GM20000 (cell line): ENCODE measurements at regions not wholly inside any gene's neighbourhood (a gene's known extent, or its start where the extent isn't known, plus 50 kb on each side); places are given as distances from the start of the nearest gene placed in this dataset.

Experiments used
- DNase-seq: peaks from one replicate; pipeline ENCODE4 v3.0.0; 2012; ENCODE audit warnings: low spot score
- TF ChIP-seq, protein P1 (sequence below): IDR thresholded peaks from 2 replicates; pipeline ENCODE4 v1.5.1; 2012; ENCODE audit warnings: mild to moderate bottlenecking, control low read depth; ENCODE audit errors: extremely low read depth, missing control alignments

DNA sequence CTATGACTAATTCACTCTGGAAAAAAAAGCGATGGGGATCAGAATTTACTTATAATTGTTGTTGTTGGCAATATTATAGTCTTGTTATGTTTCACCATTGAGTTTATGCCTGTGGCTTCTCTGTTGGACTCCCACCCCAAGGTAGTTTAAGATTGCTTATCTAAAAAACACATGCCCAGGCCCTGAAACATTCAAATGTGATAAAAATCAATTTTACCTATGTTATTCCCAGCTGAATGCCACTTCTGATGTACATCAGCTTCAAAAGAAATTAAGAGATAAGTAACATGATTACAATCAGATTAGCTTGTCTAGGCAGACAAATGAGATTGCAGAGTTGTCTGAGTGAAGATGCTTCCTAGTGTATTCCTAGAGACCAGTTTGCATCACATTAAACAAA lies 484.7 kb downstream of the PCDH7 start:
- TF ChIP-seq, protein P1, sequence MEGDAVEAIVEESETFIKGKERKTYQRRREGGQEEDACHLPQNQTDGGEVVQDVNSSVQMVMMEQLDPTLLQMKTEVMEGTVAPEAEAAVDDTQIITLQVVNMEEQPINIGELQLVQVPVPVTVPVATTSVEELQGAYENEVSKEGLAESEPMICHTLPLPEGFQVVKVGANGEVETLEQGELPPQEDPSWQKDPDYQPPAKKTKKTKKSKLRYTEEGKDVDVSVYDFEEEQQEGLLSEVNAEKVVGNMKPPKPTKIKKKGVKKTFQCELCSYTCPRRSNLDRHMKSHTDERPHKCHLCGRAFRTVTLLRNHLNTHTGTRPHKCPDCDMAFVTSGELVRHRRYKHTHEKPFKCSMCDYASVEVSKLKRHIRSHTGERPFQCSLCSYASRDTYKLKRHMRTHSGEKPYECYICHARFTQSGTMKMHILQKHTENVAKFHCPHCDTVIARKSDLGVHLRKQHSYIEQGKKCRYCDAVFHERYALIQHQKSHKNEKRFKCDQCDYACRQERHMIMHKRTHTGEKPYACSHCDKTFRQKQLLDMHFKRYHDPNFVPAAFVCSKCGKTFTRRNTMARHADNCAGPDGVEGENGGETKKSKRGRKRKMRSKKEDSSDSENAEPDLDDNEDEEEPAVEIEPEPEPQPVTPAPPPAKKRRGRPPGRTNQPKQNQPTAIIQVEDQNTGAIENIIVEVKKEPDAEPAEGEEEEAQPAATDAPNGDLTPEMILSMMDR: no peak
- DNase-seq: no peak

DNA sequence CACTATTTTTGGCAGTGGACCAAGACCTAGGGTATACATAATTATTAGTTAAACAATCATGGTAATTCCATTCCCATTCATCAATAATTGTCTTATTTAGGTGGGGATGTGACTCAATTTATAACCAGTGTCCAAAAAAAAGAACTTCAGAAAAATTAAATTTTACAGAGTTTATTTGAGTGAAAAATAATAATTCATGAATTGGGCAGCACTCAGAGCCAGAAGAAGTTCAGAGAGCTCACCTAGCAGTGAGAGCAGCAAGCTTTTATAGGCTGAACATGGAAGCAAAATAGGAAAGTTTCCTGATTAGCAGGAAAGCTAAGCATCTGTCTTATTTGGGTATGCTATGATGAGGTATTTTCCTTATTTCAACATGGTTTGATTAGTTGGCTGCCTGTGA lies 500.8 kb downstream of the PCDH7 start:
- no peak for DNase-seq
- TF ChIP-seq, protein P1: no peak

DNA sequence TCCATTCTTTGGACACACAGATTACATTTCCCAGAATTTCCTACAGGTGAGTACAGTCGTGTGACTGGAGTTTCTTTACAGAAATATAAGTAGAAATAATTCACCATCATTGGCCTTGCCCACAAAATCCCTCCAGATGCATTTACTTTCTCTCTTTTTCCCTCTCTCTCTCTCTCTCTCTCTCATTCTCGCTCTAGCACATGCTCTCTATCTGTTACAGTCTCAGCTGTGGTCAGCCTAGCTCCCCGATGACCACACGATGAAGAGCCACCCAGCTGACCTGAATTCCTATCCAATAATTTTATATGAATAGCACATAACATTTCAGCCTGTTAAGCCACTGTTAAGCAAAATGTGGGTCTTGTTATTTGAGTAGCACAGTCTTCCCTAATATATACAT lies 507.9 kb downstream of the PCDH7 start:
- DNase-seq: no peak
- TF ChIP-seq, protein P1: no peak

GRCh38 chr4:31230594-31230993 lies 510.4 kb downstream of the PCDH7 start:
- DNase-seq: no peak
- TF ChIP-seq, protein P1: no peak

DNA sequence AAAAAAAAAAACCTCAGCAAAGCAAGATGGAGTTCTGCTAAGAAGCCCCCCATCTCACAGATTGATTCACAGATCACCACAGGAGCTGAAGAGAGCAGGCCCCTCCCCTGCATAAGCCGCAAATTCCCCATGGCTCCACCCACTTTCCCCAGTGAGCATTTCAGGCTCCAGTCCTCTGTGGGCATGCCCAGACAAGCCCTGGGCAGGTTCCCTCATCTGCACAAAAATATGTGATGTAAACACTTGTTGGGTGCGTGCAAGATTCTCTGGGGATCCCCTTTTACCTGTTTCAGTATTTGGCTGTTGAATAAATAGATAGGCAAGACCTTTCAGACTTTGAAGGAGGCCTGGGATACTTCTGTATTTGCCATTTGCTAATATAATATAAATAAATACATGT lies 514.3 kb downstream of the PCDH7 start:
- TF ChIP-seq, protein P1: no peak
- DNase-seq: peak; percentile 7

DNA sequence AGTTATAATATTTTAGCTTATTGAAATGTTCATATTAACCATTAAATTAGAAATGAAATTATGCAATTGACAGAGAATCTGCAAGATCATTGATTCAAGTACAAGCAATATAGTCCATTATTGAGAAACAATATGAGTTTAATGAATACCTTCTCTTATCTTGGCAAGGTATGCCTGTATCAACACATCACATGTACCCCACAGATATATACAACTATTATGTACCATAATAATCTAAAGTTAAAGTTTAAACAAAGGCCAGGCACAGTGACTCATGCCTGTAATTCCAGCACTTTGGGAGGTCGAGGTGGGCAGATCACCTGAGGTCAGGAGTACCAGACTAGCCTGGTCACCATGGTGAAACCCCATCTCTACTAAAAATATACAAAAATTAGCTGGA lies 514.7 kb downstream of the PCDH7 start:
- TF ChIP-seq, protein P1: no peak
- DNase-seq: no peak

GRCh38 chr4:31236020-31236638 lies 516.0 kb downstream of the PCDH7 start:
- TF ChIP-seq, protein P1: no peak
- no peak for DNase-seq
